HL-60 (cell line): ENCODE measurements at regions not wholly inside any gene's neighbourhood (a gene's known extent, or its start where the extent isn't known, plus 50 kb on each side); places are given as distances from the start of the nearest gene placed in this dataset.

Experiments
- DNase-seq, 2 experiments: peaks; one replicate each; pipeline ENCODE4 v3.0.0-alpha.2; 2010 to 2020; ENCODE audit warnings: low read depth in 1 of 2, low spot score in 1 of 2
- H3K27ac ChIP-seq: fragments of 250-450 bp; sonication (Bioruptor Pico); replicated peaks from 2 replicates; pipeline ENCODE4 v1.5.1; 2020; ENCODE audit warnings: mild to moderate bottlenecking, moderate library complexity
- H3K27me3 ChIP-seq: fragments of 250-450 bp; sonication (Bioruptor Pico); 2 replicates; pipeline ENCODE4 v1.5.1; 2021; ENCODE audit warnings: mild to moderate bottlenecking, moderate library complexity; ENCODE audit not compliant: insufficient read depth, poor library complexity, severe bottlenecking
- H3K4me3 ChIP-seq: replicated peaks from 2 replicates; pipeline ENCODE4 v1.5.1; 2011; ENCODE audit warnings: mild to moderate bottlenecking, control low read depth, low read length; ENCODE audit not compliant: insufficient read depth
- CTCF ChIP-seq: IDR thresholded peaks from one replicate; pipeline ENCODE4 v1.5.1; 2011; ENCODE audit warnings: low read length, control low read depth, inconsistent platforms; ENCODE audit not compliant: insufficient read depth
- GABPA ChIP-seq: IDR thresholded peaks from 2 replicates; pipeline ENCODE4 v1.6.1; 2012; ENCODE audit warnings: low read depth
- POLR2AphosphoS5 ChIP-seq: IDR thresholded peaks from 2 replicates; pipeline ENCODE4 v1.6.1; 2012; ENCODE audit warnings: low read depth
- REST ChIP-seq: IDR thresholded peaks from 2 replicates; pipeline ENCODE4 v1.6.1; 2012; ENCODE audit warnings: low read depth; ENCODE audit not compliant: insufficient replicate concordance
- SPI1 ChIP-seq: IDR thresholded peaks from 2 replicates; pipeline ENCODE4 v1.6.1; 2012; ENCODE audit warnings: low read depth, mild to moderate bottlenecking, borderline replicate concordance

- Histone ChIP-seq H3K27me3 (no peaks in the 10 kb centered on the region), H3K27ac (no peak overlapping the region), H3K4me3 (no peak overlapping the region)
- DNase-seq: no peak
- TF ChIP-seq GABPA (no peak), POLR2AphosphoS5 (no peak), SPI1 (no peak), REST (no peak), CTCF (no peak)
Measured at GRCh38 chr13:77425705-77426104, 98.8 kb upstream of the MYCBP2 start.

GRCh38 chr13:77423296-77423695, 96.4 kb upstream of the MYCBP2 start:
- TF ChIP-seq CTCF (no peak), REST (no peak), GABPA (no peak), SPI1 (no peak), POLR2AphosphoS5 (no peak)
- no peaks in the 10 kb centered on the region for H3K27me3 ChIP-seq
- no peak overlapping the region for H3K27ac ChIP-seq
- no peak for DNase-seq
- no peak overlapping the region for H3K4me3 ChIP-seq

- TF ChIP-seq SPI1 (no peak), POLR2AphosphoS5 (no peak), CTCF (no peak), REST (no peak)
- Histone ChIP-seq H3K4me3 (no peak overlapping the region), H3K27me3 (no peaks in the 10 kb centered on the region), H3K27ac (no peak overlapping the region)
- no peak for DNase-seq
Measured at GRCh38 chr13:77422724-77423123, 95.8 kb upstream of the MYCBP2 start.
